ENCODE measurements at regions not wholly inside any gene's neighbourhood (a gene's known extent, or its start where the extent isn't known, plus 50 kb on each side); places are given as distances from the start of the nearest gene placed in this dataset.

DNA sequence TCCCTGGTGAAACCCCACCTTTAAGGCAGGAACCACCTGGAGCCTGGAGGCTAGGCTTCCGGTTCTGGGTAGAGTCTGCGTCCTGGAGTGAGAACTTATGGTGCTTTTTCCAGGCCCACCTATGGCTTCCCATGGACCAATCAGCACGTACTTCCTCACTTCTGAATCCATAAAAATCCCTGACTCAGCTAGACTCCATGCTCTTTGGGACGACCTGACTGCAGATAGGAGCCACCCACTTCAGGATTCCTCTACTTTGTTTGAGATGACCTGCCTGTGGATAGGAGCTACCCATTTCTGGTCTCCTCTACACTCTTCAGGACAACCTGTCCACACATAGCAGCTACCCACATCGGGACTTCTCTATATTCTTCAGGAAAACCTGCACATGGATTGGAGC, 168.8 kb upstream of the IRX2 start:
- WGBS, result 90% methylated on average over 5 of the region's 5 CpGs
- DNase-seq (ENCODE audit: low spot score), result no peak
- H3K4me1 ChIP-seq (replicated peaks), result no peaks in the 10 kb centered on the region
- no peak for TF ChIP-seq POLR2AphosphoS5 (IDR thresholded peaks at IDR 0.05)
- no peak for TF ChIP-seq POLR2A (IDR thresholded peaks at IDR 0.05)
- TF ChIP-seq, protein P1, sequence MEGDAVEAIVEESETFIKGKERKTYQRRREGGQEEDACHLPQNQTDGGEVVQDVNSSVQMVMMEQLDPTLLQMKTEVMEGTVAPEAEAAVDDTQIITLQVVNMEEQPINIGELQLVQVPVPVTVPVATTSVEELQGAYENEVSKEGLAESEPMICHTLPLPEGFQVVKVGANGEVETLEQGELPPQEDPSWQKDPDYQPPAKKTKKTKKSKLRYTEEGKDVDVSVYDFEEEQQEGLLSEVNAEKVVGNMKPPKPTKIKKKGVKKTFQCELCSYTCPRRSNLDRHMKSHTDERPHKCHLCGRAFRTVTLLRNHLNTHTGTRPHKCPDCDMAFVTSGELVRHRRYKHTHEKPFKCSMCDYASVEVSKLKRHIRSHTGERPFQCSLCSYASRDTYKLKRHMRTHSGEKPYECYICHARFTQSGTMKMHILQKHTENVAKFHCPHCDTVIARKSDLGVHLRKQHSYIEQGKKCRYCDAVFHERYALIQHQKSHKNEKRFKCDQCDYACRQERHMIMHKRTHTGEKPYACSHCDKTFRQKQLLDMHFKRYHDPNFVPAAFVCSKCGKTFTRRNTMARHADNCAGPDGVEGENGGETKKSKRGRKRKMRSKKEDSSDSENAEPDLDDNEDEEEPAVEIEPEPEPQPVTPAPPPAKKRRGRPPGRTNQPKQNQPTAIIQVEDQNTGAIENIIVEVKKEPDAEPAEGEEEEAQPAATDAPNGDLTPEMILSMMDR (IDR thresholded peaks at IDR 0.05), result no peak
- no peaks in the 10 kb centered on the region for H3K36me3 ChIP-seq
- H3K4me3 ChIP-seq, result no peak overlapping the region
- intact Hi-C loops (cut with DNase I), result no loop called here
- H3K9me3 ChIP-seq, result no peaks in the 10 kb centered on the region
- no peak overlapping the region for H3K27ac ChIP-seq
- H3K27me3 ChIP-seq (replicated peaks; ENCODE audit: insufficient read depth), result no peaks in the 10 kb centered on the region

DNA sequence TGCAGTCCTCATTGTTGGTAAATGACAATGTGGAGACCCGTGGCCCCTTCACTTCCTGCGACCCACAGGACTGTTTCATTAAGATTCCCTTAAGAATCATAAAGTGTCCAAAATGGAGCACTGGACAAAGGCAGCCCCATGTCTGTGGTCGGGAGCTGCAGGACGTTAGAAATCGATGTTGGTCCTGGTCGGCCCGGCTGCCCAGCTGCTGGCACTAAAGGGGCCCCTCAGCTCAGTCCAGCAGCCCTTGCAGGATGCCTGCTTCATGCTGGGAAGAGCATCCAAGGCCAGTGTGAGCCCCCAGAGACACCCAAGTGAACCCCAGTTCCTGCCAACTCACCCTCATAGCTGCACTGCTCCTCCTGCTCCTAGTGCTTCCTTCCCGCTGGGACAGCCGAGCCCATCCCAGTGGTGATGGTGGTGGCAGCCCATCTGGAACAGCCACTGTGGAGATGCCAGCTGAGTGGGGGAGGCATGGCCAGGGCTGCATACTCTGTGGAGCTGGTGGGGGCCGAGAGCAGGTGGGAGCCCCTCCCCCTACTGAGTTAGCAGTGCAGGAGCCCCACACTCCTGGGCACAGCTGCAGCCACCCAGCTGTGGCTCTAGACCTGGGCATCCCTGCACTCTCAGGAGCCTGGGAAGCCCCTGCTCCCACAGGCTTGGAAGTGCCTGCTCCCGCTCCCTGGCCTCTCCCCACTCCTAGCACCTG, 168.0 kb upstream of the IRX2 start:
- intact Hi-C loops (cut with DNase I), result no loop called here
- no peaks in the 10 kb centered on the region for H3K27me3 ChIP-seq (replicated peaks; ENCODE audit: insufficient read depth)
- WGBS, result 89% methylated on average over 10 of the region's 11 CpGs
- no peak overlapping the region for H3K27ac ChIP-seq
- no peaks in the 10 kb centered on the region for H3K4me1 ChIP-seq (replicated peaks)
- TF ChIP-seq POLR2AphosphoS5 (IDR thresholded peaks at IDR 0.05) (no peak), POLR2A (IDR thresholded peaks at IDR 0.05) (no peak)
- TF ChIP-seq, protein P1 (IDR thresholded peaks at IDR 0.05), result no peak
- no peaks in the 10 kb centered on the region for H3K9me3 ChIP-seq
- no peak for DNase-seq (ENCODE audit: low spot score)
- no peak overlapping the region for H3K4me3 ChIP-seq
- no peaks in the 10 kb centered on the region for H3K36me3 ChIP-seq

DNA sequence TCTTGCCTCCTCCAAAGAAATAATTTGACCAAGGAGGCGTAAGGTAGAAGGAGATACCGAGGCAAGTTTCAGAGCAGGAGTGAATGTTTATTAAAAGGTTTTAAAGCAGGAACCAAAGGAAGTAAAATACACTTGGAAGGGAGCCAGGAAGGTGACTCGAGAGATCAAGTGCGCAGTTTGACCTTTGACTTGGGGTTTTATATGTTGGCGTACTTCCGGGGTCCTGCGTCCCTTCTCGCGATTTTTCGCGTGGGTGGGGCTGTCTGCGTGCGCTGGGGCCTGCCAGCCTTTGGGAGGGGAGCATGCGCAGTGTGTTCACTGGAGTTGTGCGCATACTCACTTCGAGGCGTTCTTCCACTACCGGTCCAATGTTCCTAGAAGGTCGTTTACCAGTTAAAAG, 166.0 kb upstream of the IRX2 start:
- Histone ChIP-seq H3K27me3 (replicated peaks; ENCODE audit: insufficient read depth) (no peaks in the 10 kb centered on the region), H3K4me1 (replicated peaks) (no peaks in the 10 kb centered on the region), H3K27ac (no peak overlapping the region), H3K36me3 (no peaks in the 10 kb centered on the region), H3K9me3 (no peaks in the 10 kb centered on the region), H3K4me3 (no peak overlapping the region)
- no peak for DNase-seq (ENCODE audit: low spot score)
- WGBS, result 88% methylated on average over 19 of the region's 19 CpGs
- intact Hi-C loops (cut with DNase I), result no loop called here
- TF ChIP-seq, protein P1 (IDR thresholded peaks at IDR 0.05), result no peak
- TF ChIP-seq POLR2A (IDR thresholded peaks at IDR 0.05) (no peak), POLR2AphosphoS5 (IDR thresholded peaks at IDR 0.05) (no peak)

DNA sequence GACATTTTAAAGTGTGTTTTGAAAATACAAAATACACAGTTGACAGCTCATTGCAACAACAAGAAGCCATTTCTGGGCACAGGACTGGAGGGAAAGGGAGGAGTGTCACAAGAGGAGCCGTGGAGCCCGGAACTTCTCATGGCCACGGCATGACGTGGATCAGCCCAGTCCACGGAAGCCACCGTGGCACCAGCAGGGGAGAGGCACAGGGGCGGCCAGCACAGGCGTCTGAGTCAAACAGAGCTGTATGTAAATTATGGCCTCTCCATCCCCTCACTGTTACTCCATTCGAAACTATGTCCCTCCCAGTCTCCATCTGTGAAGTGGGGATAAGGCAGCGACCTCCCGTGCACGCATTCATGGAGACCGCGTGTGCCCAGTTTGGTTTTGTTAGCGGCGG, 165.6 kb upstream of the IRX2 start:
- no peak overlapping the region for H3K27ac ChIP-seq
- no peaks in the 10 kb centered on the region for H3K27me3 ChIP-seq (replicated peaks; ENCODE audit: insufficient read depth)
- no peak overlapping the region for H3K4me3 ChIP-seq
- intact Hi-C loops (cut with DNase I), result no loop called here
- no peak for DNase-seq (ENCODE audit: low spot score)
- no peaks in the 10 kb centered on the region for H3K4me1 ChIP-seq (replicated peaks)
- no peaks in the 10 kb centered on the region for H3K36me3 ChIP-seq
- WGBS, result 92% methylated on average over 16 of the region's 16 CpGs
- no peaks in the 10 kb centered on the region for H3K9me3 ChIP-seq
- TF ChIP-seq, protein P1 (IDR thresholded peaks at IDR 0.05), result no peak
- no peak for TF ChIP-seq POLR2A (IDR thresholded peaks at IDR 0.05)
- TF ChIP-seq POLR2AphosphoS5 (IDR thresholded peaks at IDR 0.05), result no peak

DNA sequence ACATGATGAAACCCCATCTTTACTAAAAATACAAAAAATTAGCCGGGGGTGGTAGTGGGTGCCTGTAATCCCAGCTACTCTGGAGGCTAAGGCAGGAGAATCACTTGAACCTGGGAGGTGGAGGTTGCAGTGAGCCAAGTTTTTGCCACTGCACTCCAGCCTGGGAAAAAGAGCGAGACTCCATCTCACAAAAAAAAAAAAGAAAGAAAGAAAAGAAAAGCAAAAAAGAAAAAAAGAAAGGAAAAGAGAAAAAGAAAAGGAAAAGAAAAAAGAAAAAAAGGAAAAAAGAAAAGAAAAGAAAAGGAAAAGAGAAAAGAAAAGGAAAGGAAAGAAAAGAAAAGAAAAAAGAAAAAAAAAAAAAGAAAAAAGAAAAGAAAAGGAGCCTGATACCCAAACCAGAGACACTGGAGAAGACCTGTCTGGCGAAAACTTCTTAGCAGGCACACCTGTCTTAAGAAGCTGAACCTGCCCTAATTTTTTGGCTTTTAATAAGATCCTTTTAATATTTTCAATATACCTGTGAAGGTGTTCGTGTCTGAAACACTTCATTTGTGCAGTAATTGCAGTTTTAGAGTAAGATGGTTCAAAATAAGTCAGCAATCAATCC, 164.7 kb upstream of the IRX2 start:
- 86% methylated on average over 4 of the region's 4 CpGs for WGBS
- H3K4me3 ChIP-seq, result no peak overlapping the region
- intact Hi-C loops (cut with DNase I), result no loop called here
- TF ChIP-seq POLR2AphosphoS5 (IDR thresholded peaks at IDR 0.05) (no peak), POLR2A (IDR thresholded peaks at IDR 0.05) (no peak)
- TF ChIP-seq, protein P1 (IDR thresholded peaks at IDR 0.05), result no peak
- no peaks in the 10 kb centered on the region for H3K9me3 ChIP-seq
- no peaks in the 10 kb centered on the region for H3K4me1 ChIP-seq (replicated peaks)
- H3K27me3 ChIP-seq (replicated peaks; ENCODE audit: insufficient read depth), result no peaks in the 10 kb centered on the region
- H3K27ac ChIP-seq, result no peak overlapping the region
- no peaks in the 10 kb centered on the region for H3K36me3 ChIP-seq
- DNase-seq (ENCODE audit: low spot score), result no peak
